Tibial artery (tissue), 4 donors: ENCODE measurements at regions not wholly inside any gene's neighbourhood (a gene's known extent, or its start where the extent isn't known, plus 50 kb on each side); places are given as distances from the start of the nearest gene placed in this dataset.

Source experiments
- DNase-seq, 2 donors: peaks; one replicate each; pipeline ENCODE4 v3.0.0-alpha.2; 2019
- H3K27ac ChIP-seq, 2 donors: fragments of 200-600 bp; sonication (generic) in 1 of 2; 1 replicate in 1 of 2; 2 replicates in 1 of 2; pipeline ENCODE4 v1.5.1; 2018 to 2019; ENCODE audit warnings: mild to moderate bottlenecking in 1 of 2
- H3K27me3 ChIP-seq, 2 donors: fragments of 200-600 bp; sonication (generic) in 1 of 2; one replicate each; pipeline versions ENCODE4 v1.5.1 to v1.6.0; 2016 to 2019
- H3K36me3 ChIP-seq, 3 donors: fragments of 200-600 bp; sonication (generic) in 2 of 3; one replicate each; pipeline ENCODE4 v1.5.1; 2016 to 2019; ENCODE audit warnings: mild to moderate bottlenecking in 2 of 3
- H3K4me1 ChIP-seq, 4 donors: fragments of 200-600 bp; sonication (generic) in 2 of 4; 1 replicate in 3 of 4; 2 replicates in 1 of 4; pipeline ENCODE4 v1.5.1; 2016 to 2019
- H3K4me3 ChIP-seq, 2 donors: fragments of 200-600 bp; sonication (generic) in 1 of 2; 1 replicate in 1 of 2; 2 replicates in 1 of 2; pipeline ENCODE4 v1.5.1; 2018 to 2019; ENCODE audit warnings: mild to moderate bottlenecking in 2 of 2
- H3K9me3 ChIP-seq, 3 donors: fragments of 200-600 bp; sonication (generic) in 1 of 3; one replicate each; pipeline ENCODE4 v1.5.1; 2016 to 2019
- intact Hi-C: fragments of 100-400 bp; cut with DNase I; formaldehyde crosslinking; loops from one replicate; pipeline ENCODE4 v1.15.0; 2023; ENCODE audit warnings: low total_unique reads
- TF ChIP-seq, protein P1 (sequence below), 2 experiments: fragments of 200-600 bp in 1 of 2; fragments of 450-650 bp in 1 of 2; IDR thresholded peaks; one replicate each; pipeline ENCODE4 v1.5.1; 2017 to 2019; ENCODE audit warnings: antibody characterized with exemption in 2 of 2, mild to moderate bottlenecking in 1 of 2, moderate library complexity in 1 of 2

DNA sequence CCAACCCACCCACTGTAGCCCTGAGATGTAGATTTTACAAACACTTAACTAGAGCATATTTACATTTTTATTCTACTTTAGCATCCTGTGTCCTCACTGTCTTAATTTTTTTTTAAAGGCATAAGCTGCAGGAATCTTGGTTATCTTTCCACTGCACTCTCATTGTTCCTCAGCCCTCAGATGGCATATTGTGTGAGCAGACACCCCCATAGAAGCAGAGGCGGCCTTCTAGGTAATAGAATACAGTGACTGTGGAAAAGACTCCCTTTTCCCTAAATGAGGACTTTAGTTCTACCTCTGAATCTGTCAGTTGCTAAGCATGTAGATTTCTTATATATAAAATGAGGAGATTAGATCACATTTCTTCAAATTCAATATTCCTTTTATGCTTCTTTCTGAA, 543.5 kb upstream of the SPHKAP start:
- Histone ChIP-seq H3K36me3 (no peaks in the 10 kb centered on the region), H3K27me3 (no peaks in the 10 kb centered on the region), H3K4me1 (peaks cover 0 to 7% (median 0%) of the 10 kb centered on the region in 4 donors), H3K4me3 (no peak overlapping the region), H3K27ac (no peak overlapping the region), H3K9me3 (no peaks in the 10 kb centered on the region)
- TF ChIP-seq, protein P1, sequence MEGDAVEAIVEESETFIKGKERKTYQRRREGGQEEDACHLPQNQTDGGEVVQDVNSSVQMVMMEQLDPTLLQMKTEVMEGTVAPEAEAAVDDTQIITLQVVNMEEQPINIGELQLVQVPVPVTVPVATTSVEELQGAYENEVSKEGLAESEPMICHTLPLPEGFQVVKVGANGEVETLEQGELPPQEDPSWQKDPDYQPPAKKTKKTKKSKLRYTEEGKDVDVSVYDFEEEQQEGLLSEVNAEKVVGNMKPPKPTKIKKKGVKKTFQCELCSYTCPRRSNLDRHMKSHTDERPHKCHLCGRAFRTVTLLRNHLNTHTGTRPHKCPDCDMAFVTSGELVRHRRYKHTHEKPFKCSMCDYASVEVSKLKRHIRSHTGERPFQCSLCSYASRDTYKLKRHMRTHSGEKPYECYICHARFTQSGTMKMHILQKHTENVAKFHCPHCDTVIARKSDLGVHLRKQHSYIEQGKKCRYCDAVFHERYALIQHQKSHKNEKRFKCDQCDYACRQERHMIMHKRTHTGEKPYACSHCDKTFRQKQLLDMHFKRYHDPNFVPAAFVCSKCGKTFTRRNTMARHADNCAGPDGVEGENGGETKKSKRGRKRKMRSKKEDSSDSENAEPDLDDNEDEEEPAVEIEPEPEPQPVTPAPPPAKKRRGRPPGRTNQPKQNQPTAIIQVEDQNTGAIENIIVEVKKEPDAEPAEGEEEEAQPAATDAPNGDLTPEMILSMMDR (IDR thresholded peaks at IDR 0.05) = no peak
- no peak for DNase-seq
- intact Hi-C loops = no loop called here

GRCh38 chr2:228723599-228723998, 542.1 kb upstream of the SPHKAP start:
- H3K27me3 ChIP-seq = no peaks in the 10 kb centered on the region
- H3K36me3 ChIP-seq = no peaks in the 10 kb centered on the region
- no peak overlapping the region for H3K27ac ChIP-seq
- intact Hi-C loops = no loop called here
- no peaks in the 10 kb centered on the region for H3K9me3 ChIP-seq
- DNase-seq = no peak
- TF ChIP-seq, protein P1 (IDR thresholded peaks at IDR 0.05) = no peak
- H3K4me1 ChIP-seq = peaks cover 0 to 7% (median 0%) of the 10 kb centered on the region in 4 donors
- no peak overlapping the region for H3K4me3 ChIP-seq

DNA sequence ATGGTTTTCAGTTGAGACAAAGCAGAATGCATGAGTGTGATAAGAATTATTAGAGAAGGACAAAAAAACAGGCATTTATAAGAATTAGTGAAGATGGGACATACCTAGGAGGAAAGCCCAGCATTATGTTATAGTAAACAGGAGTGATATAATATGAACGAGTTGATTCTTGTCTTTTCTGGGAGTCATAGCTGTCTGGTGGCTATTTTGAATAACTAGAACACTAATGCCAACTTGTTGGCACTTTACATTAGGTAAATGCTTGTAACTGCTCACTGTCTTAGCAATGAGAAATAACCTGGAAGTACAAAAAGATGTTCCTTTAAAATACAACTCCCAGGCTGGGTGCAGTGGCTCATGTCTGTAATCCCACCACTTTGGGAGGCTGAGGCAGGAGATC, 540.8 kb upstream of the SPHKAP start:
- no peaks in the 10 kb centered on the region for H3K36me3 ChIP-seq
- H3K9me3 ChIP-seq = no peaks in the 10 kb centered on the region
- DNase-seq = no peak
- peaks cover 0 to 7% (median 0%) of the 10 kb centered on the region in 4 donors for H3K4me1 ChIP-seq
- TF ChIP-seq, protein P1 (IDR thresholded peaks at IDR 0.05) = no peak
- no peak overlapping the region for H3K27ac ChIP-seq
- intact Hi-C loops = no loop called here
- H3K27me3 ChIP-seq = no peaks in the 10 kb centered on the region
- no peak overlapping the region for H3K4me3 ChIP-seq

GRCh38 chr2:228720895-228721294, 539.4 kb upstream of the SPHKAP start:
- no peak for DNase-seq
- Histone ChIP-seq H3K27ac (no peak overlapping the region), H3K4me3 (no peak overlapping the region), H3K4me1 (peaks cover 0 to 7% (median 0%) of the 10 kb centered on the region in 4 donors), H3K36me3 (no peaks in the 10 kb centered on the region), H3K9me3 (no peaks in the 10 kb centered on the region), H3K27me3 (no peaks in the 10 kb centered on the region)
- intact Hi-C loops = no loop called here
- TF ChIP-seq, protein P1 (IDR thresholded peaks at IDR 0.05) = no peak

GRCh38 chr2:228709788-228710371, 528.4 kb upstream of the SPHKAP start:
- no peak overlapping the region for H3K27ac ChIP-seq
- intact Hi-C loops = no loop called here
- no peaks in the 10 kb centered on the region for H3K36me3 ChIP-seq
- H3K4me3 ChIP-seq = no peak overlapping the region
- DNase-seq = no peak
- H3K4me1 ChIP-seq = no peaks in the 10 kb centered on the region
- no peaks in the 10 kb centered on the region for H3K9me3 ChIP-seq
- H3K27me3 ChIP-seq = no peaks in the 10 kb centered on the region
- TF ChIP-seq, protein P1 (IDR thresholded peaks at IDR 0.05) = no peak

DNA sequence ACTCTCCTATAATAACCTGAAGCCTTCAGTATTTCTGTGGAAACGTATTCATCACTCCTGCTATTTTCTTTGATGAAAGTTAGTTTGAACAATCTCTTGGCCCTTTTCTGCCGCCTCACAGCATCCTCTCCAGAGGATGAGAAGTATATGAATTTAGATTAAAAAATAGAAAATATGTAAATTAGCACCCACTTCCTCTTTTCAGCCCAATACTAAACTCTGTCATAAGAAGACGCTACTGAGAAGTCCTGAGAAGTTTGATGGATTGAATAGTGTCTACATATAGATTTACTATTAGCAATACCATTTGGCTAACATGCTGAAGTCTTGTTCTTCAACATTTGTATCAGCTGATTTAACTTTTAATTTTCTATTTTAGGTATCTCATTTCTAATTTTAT, 526.4 kb upstream of the SPHKAP start:
- Histone ChIP-seq H3K27ac (no peak overlapping the region), H3K27me3 (no peaks in the 10 kb centered on the region), H3K4me1 (no peaks in the 10 kb centered on the region), H3K9me3 (no peaks in the 10 kb centered on the region), H3K4me3 (no peak overlapping the region), H3K36me3 (no peaks in the 10 kb centered on the region)
- DNase-seq = no peak
- TF ChIP-seq, protein P1 (IDR thresholded peaks at IDR 0.05) = no peak
- intact Hi-C loops = no loop called here
